H1 (cell line): ENCODE measurements at regions not wholly inside any gene's neighbourhood (a gene's known extent, or its start where the extent isn't known, plus 50 kb on each side); places are given as distances from the start of the nearest gene placed in this dataset.

Source experiments
- CTCF ChIA-PET: fragments of 300-600 bp; sonication (Branson Sonifier 250); formaldehyde crosslinking; loops from one replicate; lab custom pipeline; 2021; ENCODE audit not compliant: partially characterized antibody; lab: Charles Lee
- POLR2A ChIA-PET: fragments of 300-600 bp; sonication (Branson Sonifier 250); formaldehyde crosslinking; loops from one replicate; lab custom pipeline; 2021; ENCODE audit warnings: inconsistent platforms; ENCODE audit not compliant: partially characterized antibody; lab: Charles Lee
- DNase-seq, 2 experiments: peaks; one replicate each; pipeline versions ENCODE4 v3.0.0 to v3.0.0-alpha.2; 2010 to 2022; ENCODE audit warnings: low spot score in 2 of 2, low read depth in 1 of 2, mixed read lengths in 1 of 2
- FAIRE-seq: peaks from 2 replicates; lab custom pipeline; 2011; peaks lifted over from hg19 to GRCh38; lab: Jason Lieb, UNC
- H2AFZ ChIP-seq: 2 replicates; pipeline ENCODE4 v1.8.1; 2012; ENCODE audit warnings: low read length, inconsistent platforms
- H2AK5ac ChIP-seq: 2 replicates; pipeline ENCODE4 v1.6.1; 2013; ENCODE audit warnings: low read depth, low read length
- H2BK120ac ChIP-seq: replicated peaks from 2 replicates; pipeline ENCODE3; 2013; ENCODE audit warnings: low read depth, low read length, inconsistent platforms
- H2BK12ac ChIP-seq: 2 replicates; pipeline ENCODE4 v1.6.1; 2013; ENCODE audit warnings: low read depth, low read length
- H2BK15ac ChIP-seq: 2 replicates; pipeline ENCODE4 v1.6.1; 2013; ENCODE audit warnings: low read length
- H2BK20ac ChIP-seq: 2 replicates; pipeline ENCODE4 v1.6.1; 2013; ENCODE audit warnings: low read length
- H2BK5ac ChIP-seq: 2 replicates; pipeline ENCODE4 v1.6.1; 2013; ENCODE audit warnings: low read depth, low read length
- H3K14ac ChIP-seq: 2 replicates; pipeline ENCODE4 v1.6.1; 2013; ENCODE audit warnings: inconsistent platforms; ENCODE audit not compliant: insufficient read length
- H3K18ac ChIP-seq: 2 replicates; pipeline ENCODE4 v1.6.1; 2013; ENCODE audit warnings: low read length; ENCODE audit errors: extremely low read depth
- H3K23ac ChIP-seq: 2 replicates; pipeline ENCODE4 v1.6.1; 2013; ENCODE audit warnings: inconsistent platforms; ENCODE audit not compliant: insufficient read length
- H3K23me2 ChIP-seq: 2 replicates; pipeline ENCODE4 v1.6.1; 2013; ENCODE audit warnings: low read depth, low read length
- H3K27ac ChIP-seq: 2 replicates; pipeline ENCODE4 v1.6.1; 2011; ENCODE audit warnings: low read depth, low read length, inconsistent platforms
- H3K27me3 ChIP-seq, 4 experiments: replicated peaks in 1 of 4; 1 replicate in 1 of 4; 2 replicates in 3 of 4; pipeline versions ENCODE4 v1.6.1 to v1.8.1; 2011 to 2013; ENCODE audit warnings: low read length in 3 of 4, mild to moderate bottlenecking in 3 of 4, inconsistent platforms in 2 of 4, mixed read lengths in 2 of 4, moderate library complexity in 1 of 4; ENCODE audit not compliant: control insufficient read depth in 3 of 4, insufficient read depth in 3 of 4; ENCODE audit errors: extremely low read depth in 1 of 4
- H3K36me3 ChIP-seq, 4 experiments: 2 replicates each; pipeline versions ENCODE4 v1.6.1 to v1.8.1; 2011 to 2013; ENCODE audit warnings: mild to moderate bottlenecking in 4 of 4, low read length in 3 of 4, moderate library complexity in 2 of 4, control low read depth in 1 of 4, inconsistent platforms in 1 of 4; ENCODE audit not compliant: insufficient read depth in 4 of 4, control insufficient read depth in 2 of 4
- H3K4ac ChIP-seq: replicated peaks from 2 replicates; pipeline ENCODE3; 2013; ENCODE audit warnings: low read length, low read depth, mixed read lengths, inconsistent platforms; ENCODE audit not compliant: insufficient read length
- H3K4me1 ChIP-seq, 4 experiments: replicated peaks in 1 of 4; 1 replicate in 1 of 4; 2 replicates in 3 of 4; pipeline versions ENCODE4 v1.6.1 to v1.8.1; 2011 to 2013; ENCODE audit warnings: low read length in 3 of 4, inconsistent platforms in 2 of 4, mixed read lengths in 1 of 4; ENCODE audit not compliant: insufficient read depth in 4 of 4, control insufficient read depth in 3 of 4
- H3K4me2 ChIP-seq, 2 experiments: 2 replicates each; pipeline versions ENCODE4 v1.6.1 to v1.8.1; 2011 to 2013; ENCODE audit warnings: low read depth in 2 of 2, low read length in 2 of 2, control low read depth in 1 of 2, inconsistent platforms in 1 of 2, mild to moderate bottlenecking in 1 of 2; ENCODE audit not compliant: insufficient read depth in 1 of 2
- H3K4me3 ChIP-seq, 4 experiments: fragments of 200-600, 300-600 bp in 1 of 4; sonication (generic), shearing (Covaris generic), sonication (Bioruptor Twin) in 1 of 4; 2 replicates each; pipeline versions ENCODE4 v1.5.1 to v1.8.1; 2011 to 2016; ENCODE audit warnings: low read length in 4 of 4, low read depth in 3 of 4, control low read depth in 2 of 4, inconsistent platforms in 2 of 4, mild to moderate bottlenecking in 2 of 4, mixed read lengths in 1 of 4, moderate library complexity in 1 of 4; ENCODE audit not compliant: insufficient read depth in 2 of 4; ENCODE audit errors: extremely low read depth in 1 of 4
- H3K56ac ChIP-seq: replicated peaks from 2 replicates; pipeline ENCODE3; 2013; ENCODE audit warnings: low read depth, mild to moderate bottlenecking, mixed read lengths, low read length, inconsistent platforms; ENCODE audit not compliant: insufficient read length
- H3K79me1 ChIP-seq: 2 replicates; pipeline ENCODE4 v1.6.1; 2013; ENCODE audit warnings: low read depth, low read length, control low read depth
- H3K79me2 ChIP-seq, 2 experiments: 2 replicates each; pipeline versions ENCODE4 v1.6.1 to v1.8.1; 2012 to 2013; ENCODE audit warnings: low read length in 2 of 2, mild to moderate bottlenecking in 2 of 2, inconsistent platforms in 1 of 2; ENCODE audit not compliant: insufficient read depth in 2 of 2, control insufficient read depth in 1 of 2
- H3K9ac ChIP-seq, 4 experiments: replicated peaks in 1 of 4; 1 replicate in 1 of 4; 2 replicates in 3 of 4; pipeline versions ENCODE4 v1.6.1 to v1.8.1; 2011 to 2013; ENCODE audit warnings: low read depth in 3 of 4, low read length in 3 of 4, control low read depth in 2 of 4, mild to moderate bottlenecking in 2 of 4, moderate library complexity in 2 of 4, inconsistent platforms in 1 of 4; ENCODE audit errors: extremely low read depth in 1 of 4
- H3K9me3 ChIP-seq, 2 experiments: 2 replicates each; pipeline versions ENCODE4 v1.6.1 to v1.8.1; 2012 to 2013; ENCODE audit warnings: mild to moderate bottlenecking in 2 of 2, moderate library complexity in 2 of 2, control low read depth in 1 of 2, inconsistent platforms in 1 of 2, low read depth in 1 of 2, low read length in 1 of 2, mixed read lengths in 1 of 2; ENCODE audit not compliant: insufficient read depth in 2 of 2
- H4K20me1 ChIP-seq, 2 experiments: replicated peaks in 1 of 2; 2 replicates each; pipeline versions ENCODE3 to v1.8.1; 2011 to 2013; ENCODE audit warnings: inconsistent platforms in 2 of 2, low read length in 2 of 2, mild to moderate bottlenecking in 1 of 2; ENCODE audit not compliant: insufficient read depth in 2 of 2, control insufficient read depth in 1 of 2
- H4K5ac ChIP-seq: 2 replicates; pipeline ENCODE4 v1.6.1; 2013; ENCODE audit warnings: low read length, low read depth, mixed read lengths, inconsistent platforms; ENCODE audit not compliant: insufficient read length
- H4K8ac ChIP-seq: 2 replicates; pipeline ENCODE4 v1.8.0; 2013; ENCODE audit warnings: mild to moderate bottlenecking, moderate library complexity, low read length, inconsistent platforms; ENCODE audit not compliant: insufficient read depth; ENCODE audit errors: extremely low read depth
- H4K91ac ChIP-seq: replicated peaks from 2 replicates; pipeline ENCODE3; 2013; ENCODE audit warnings: low read length, mixed read lengths, inconsistent platforms; ENCODE audit not compliant: insufficient read length
- CBX8 ChIP-seq: fragments of 300-800, 300-1000 bp; sonication (generic); IDR thresholded peaks from 2 replicates; pipeline ENCODE4 v1.7.1; 2016; ENCODE audit warnings: low read depth, low read length, borderline replicate concordance
- CEBPB ChIP-seq: IDR thresholded peaks from 2 replicates; pipeline ENCODE4 v1.6.1; 2012; ENCODE audit warnings: low read depth, low read length
- CTBP2 ChIP-seq: IDR thresholded peaks from 2 replicates; pipeline ENCODE4 v1.7.0; 2011; ENCODE audit warnings: borderline replicate concordance, mild to moderate bottlenecking, moderate library complexity, mixed read lengths, low read length; ENCODE audit not compliant: insufficient read depth, insufficient read length
- EZH2 ChIP-seq: fragments of 200-600 bp; sonication (generic); IDR thresholded peaks from 2 replicates; pipeline ENCODE4 v1.7.1; 2012; ENCODE audit warnings: low read depth, mild to moderate bottlenecking, moderate library complexity, low read length, inconsistent platforms; ENCODE audit not compliant: severe bottlenecking
- FOSL1 ChIP-seq: IDR thresholded peaks from 2 replicates; pipeline ENCODE4 v1.6.1; 2011; ENCODE audit warnings: mild to moderate bottlenecking, low read depth, low read length, moderate library complexity; ENCODE audit not compliant: insufficient read depth
- HDAC6 ChIP-seq: IDR thresholded peaks from one replicate; pipeline ENCODE4 v1.7.1; 2012; ENCODE audit warnings: low read depth, mild to moderate bottlenecking, inconsistent platforms, low read length, moderate library complexity
- JUND ChIP-seq: IDR thresholded peaks from 2 replicates; pipeline ENCODE4 v1.6.1; 2011; ENCODE audit warnings: mild to moderate bottlenecking, improper control_type of control experiment, low read length
- KDM1A ChIP-seq: fragments of 200-600, 300-600 bp; sonication (generic); IDR thresholded peaks from 2 replicates; pipeline ENCODE4 v1.7.1; 2016; ENCODE audit warnings: mild to moderate bottlenecking, low read length, borderline replicate concordance
- KDM5A ChIP-seq: fragments of 200-600 bp; IDR thresholded peaks from 2 replicates; pipeline ENCODE4 v1.7.1; 2012; ENCODE audit warnings: mild to moderate bottlenecking, low read length, inconsistent platforms, mixed read lengths
- MAFK ChIP-seq: IDR thresholded peaks from 2 replicates; pipeline ENCODE4 v1.6.1; 2012; ENCODE audit warnings: low read depth, mild to moderate bottlenecking, improper control_type of control experiment, low read length
- POLR2A ChIP-seq, 2 experiments: IDR thresholded peaks; 1 replicate in 1 of 2; 2 replicates in 1 of 2; pipeline ENCODE4 v1.6.1; 2011; ENCODE audit warnings: low read depth in 2 of 2, low read length in 2 of 2, mild to moderate bottlenecking in 2 of 2; ENCODE audit errors: control extremely low read depth in 1 of 2
- POLR2AphosphoS5 ChIP-seq: IDR thresholded peaks from 2 replicates; pipeline ENCODE4 v1.6.1; 2011; ENCODE audit warnings: low read depth, low read length
- RNF2 ChIP-seq: fragments of 200-900, 300-1000 bp; sonication (generic); IDR thresholded peaks from 2 replicates; pipeline ENCODE4 v1.7.1; 2016; ENCODE audit warnings: borderline replicate concordance, low read depth, mild to moderate bottlenecking, antibody characterized with exemption, low read length; ENCODE audit not compliant: poor library complexity, severe bottlenecking; ENCODE audit errors: missing control alignments
- SIRT6 ChIP-seq: IDR thresholded peaks from one replicate; pipeline ENCODE4 v1.7.1; 2012; ENCODE audit warnings: low read length, inconsistent platforms
- SUZ12 ChIP-seq: fragments of 200-600 bp; sonication (generic); IDR thresholded peaks from 2 replicates; pipeline ENCODE4 v1.6.1; 2012; ENCODE audit warnings: mild to moderate bottlenecking, inconsistent platforms, low read length, moderate library complexity, mixed read lengths
- TEAD4 ChIP-seq: IDR thresholded peaks from 2 replicates; pipeline ENCODE4 v1.6.1; 2012; ENCODE audit warnings: low read depth, low read length, inconsistent platforms, mixed read lengths
- WGBS, 2 experiments: shearing (Covaris generic) in 1 of 2; methylation state at CpG; one replicate each; pipeline versions ENCODE4 v1.1.6 to v1.1.7; 2013 to 2015; ENCODE audit warnings: low lambda C conversion rate in 2 of 2, mixed read lengths in 2 of 2, inconsistent platforms in 1 of 2, low coverage in 1 of 2, missing lambda C conversion rate in 1 of 2; ENCODE audit not compliant: insufficient replicate concordance in 2 of 2, insufficient coverage in 1 of 2, insufficient read length in 1 of 2; ENCODE audit errors: extremely low coverage in 1 of 2, missing lambda C conversion rate in 1 of 2; 5-methylcytosine and 5-hydroxymethylcytosine counted together

DNA sequence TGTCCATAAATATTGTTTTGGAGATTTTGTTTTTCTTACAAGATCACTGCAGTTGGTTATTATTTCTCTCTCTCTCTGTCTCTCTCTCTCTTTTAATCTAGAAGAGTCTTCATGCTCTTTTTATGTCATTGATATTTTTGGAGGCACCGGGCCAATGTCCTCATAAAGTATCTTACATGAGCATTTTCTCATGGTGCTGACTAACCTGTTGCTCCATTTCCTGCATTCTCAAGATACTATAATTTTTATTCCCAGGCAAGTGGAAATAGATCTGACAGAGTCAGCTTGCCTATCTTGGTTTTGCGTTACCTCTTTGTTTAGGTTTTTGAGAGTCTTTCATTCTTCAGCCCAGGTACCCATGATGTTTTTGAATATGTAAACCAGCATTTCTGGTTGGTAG is 938.8 kb upstream of the FBXO33 start:
- Histone ChIP-seq H2BK12ac (no peak overlapping the region), H3K4me2 (no peak overlapping the region), H4K8ac (no peak overlapping the region), H3K56ac (no peak overlapping the region), H2BK5ac (no peak overlapping the region), H3K4me1 (no peaks in the 10 kb centered on the region), H3K18ac (no peak overlapping the region), H3K27ac (no peak overlapping the region), H2BK15ac (no peak overlapping the region), H2BK120ac (no peak overlapping the region), H3K4me3 (no peak overlapping the region), H3K23ac (no peak overlapping the region), H3K4ac (no peak overlapping the region), H3K79me2 (no peaks in the 10 kb centered on the region), H2AFZ (no peak overlapping the region), H3K27me3 (no peaks in the 10 kb centered on the region), H4K5ac (no peak overlapping the region), H4K91ac (no peak overlapping the region), H4K20me1 (no peaks in the 10 kb centered on the region), H2AK5ac (no peak overlapping the region), H3K9me3 (no peaks in the 10 kb centered on the region; a peak in 1 of 4 replicates), H3K9ac (no peak overlapping the region), H3K79me1 (no peaks in the 10 kb centered on the region), H3K36me3 (no peaks in the 10 kb centered on the region), H3K23me2 (no peaks in the 10 kb centered on the region), H3K14ac (no peak overlapping the region), H2BK20ac (no peak overlapping the region)
- DNase-seq (no peak), FAIRE-seq (no peak)
- POLR2A ChIA-PET = no interaction called here
- WGBS, 2 experiments = 38% methylated on average over 2 of the region's 2 CpGs; no CpG with 5 or more reads in 1 of the 2 experiments
- CTCF ChIA-PET = interaction anchor here (0.7 to 1.1 kb wide), 2 partner anchors 64 to 1235 kb away, joined by 3 read pairs; partner anchors contain the start of gene LRFN5
- TF ChIP-seq CEBPB = no peak
- TF ChIP-seq HDAC6 = no peak
- TF ChIP-seq SIRT6 = no peak
- TF ChIP-seq RNF2 = no peak
- no peak for TF ChIP-seq CTBP2
- TF ChIP-seq TEAD4 = no peak
- TF ChIP-seq FOSL1 = no peak
- no peak for TF ChIP-seq POLR2A (IDR thresholded peaks at IDR 0.05; ENCODE audit: control extremely low read depth in 1 of 2, low read depth in 2 of 2, low read length in 2 of 2)
- TF ChIP-seq POLR2AphosphoS5 = no peak
- TF ChIP-seq JUND = no peak
- TF ChIP-seq SUZ12 = no peak
- TF ChIP-seq CBX8 = no peak
- no peak for TF ChIP-seq KDM1A
- TF ChIP-seq EZH2 = no peak
- no peak for TF ChIP-seq KDM5A
- no peak for TF ChIP-seq MAFK
